Medulla oblongata (tissue), 1 donor: ENCODE measurements at regions not wholly inside any gene's neighbourhood (a gene's known extent, or its start where the extent isn't known, plus 50 kb on each side); places are given as distances from the start of the nearest gene placed in this dataset.

ENCODE experiments used
- DNase-seq: peaks from one replicate; pipeline ENCODE4 v3.0.0-alpha.2; 2015; ENCODE audit errors: extremely low spot score

GRCh38 chr10:110414548-110415309 is 83.0 kb upstream of the DUSP5 start:
- no peak for DNase-seq

- DNase-seq = no peak
Measured at GRCh38 chr10:110415809-110416208, 81.9 kb upstream of the DUSP5 start.

- DNase-seq = no peak
Measured at GRCh38 chr10:110416776-110417711, 80.7 kb upstream of the DUSP5 start.

GRCh38 chr10:110418218-110418617 is 79.5 kb upstream of the DUSP5 start:
- no peak for DNase-seq

GRCh38 chr10:110419265-110419664 is 78.4 kb upstream of the DUSP5 start:
- DNase-seq = no peak

- peak; percentile 32 for DNase-seq
Measured at GRCh38 chr10:110420401-110421193, 77.1 kb upstream of the DUSP5 start.

GRCh38 chr10:110421512-110422138 is 76.1 kb upstream of the DUSP5 start:
- no peak for DNase-seq

- DNase-seq = no peak
Measured at GRCh38 chr10:110422548-110422947, 75.2 kb upstream of the DUSP5 start.

GRCh38 chr10:110423650-110424049 is 74.1 kb upstream of the DUSP5 start:
- peak; percentile 54 for DNase-seq

- no peak for DNase-seq
Measured at GRCh38 chr10:110425684-110426293, 71.9 kb upstream of the DUSP5 start.

- no peak for DNase-seq
Measured at GRCh38 chr10:110426294-110427181, 71.2 kb upstream of the DUSP5 start.

GRCh38 chr10:110429301-110429700 is 68.4 kb upstream of the DUSP5 start:
- no peak for DNase-seq

GRCh38 chr10:110430340-110431273 is 67.1 kb upstream of the DUSP5 start:
- DNase-seq = no peak

- DNase-seq = no peak
Measured at GRCh38 chr10:110431659-110432058, 66.0 kb upstream of the DUSP5 start.

- no peak for DNase-seq
Measured at GRCh38 chr10:110432084-110432483, 65.6 kb upstream of the DUSP5 start.

- DNase-seq = no peak
Measured at GRCh38 chr10:110432814-110433565, 64.7 kb upstream of the DUSP5 start.

GRCh38 chr10:110433740-110434139 is 64.0 kb upstream of the DUSP5 start:
- no peak for DNase-seq

- no peak for DNase-seq
Measured at GRCh38 chr10:110434489-110435096, 63.1 kb upstream of the DUSP5 start.
